GM21390 (cell line): ENCODE measurements at regions not wholly inside any gene's neighbourhood (a gene's known extent, or its start where the extent isn't known, plus 50 kb on each side); places are given as distances from the start of the nearest gene placed in this dataset.
"Not testable (repeated sequence)": the region's sequence is repeated elsewhere in the genome, so short reads cannot be mapped to it uniquely, and the experiment has no call there.

Experiments
- ATAC-seq: cut with Tn5 transposase; IDR thresholded peaks from one replicate; pipeline ENCODE4 v1.9.1; 2021; ENCODE audit not compliant: unreplicated experiment

- no peak for ATAC-seq
These were observed 171.1 kb downstream of the ZNF621 start for GRCh38 chr3:40695848-40696247.

- ATAC-seq = not testable (repeated sequence)
These were observed 173.9 kb downstream of the ZNF621 start for GRCh38 chr3:40698611-40699010.

- ATAC-seq = no peak
These were observed 176.3 kb downstream of the ZNF621 start for GRCh38 chr3:40701016-40701588.

- ATAC-seq = no peak
These were observed 179.5 kb downstream of the ZNF621 start for GRCh38 chr3:40704224-40704623.

GRCh38 chr3:40705663-40706062 is 180.9 kb downstream of the ZNF621 start:
- no peak for ATAC-seq

GRCh38 chr3:40713306-40713705 is 188.5 kb downstream of the ZNF621 start:
- ATAC-seq = no peak

GRCh38 chr3:40713795-40714194 is 189.0 kb downstream of the ZNF621 start:
- no peak for ATAC-seq

GRCh38 chr3:40714771-40715345 is 190.1 kb downstream of the ZNF621 start:
- no peak for ATAC-seq

- ATAC-seq = no peak
These were observed 190.8 kb downstream of the ZNF621 start for GRCh38 chr3:40715551-40715950.

- ATAC-seq = no peak
These were observed 192.7 kb downstream of the ZNF621 start for GRCh38 chr3:40717471-40717870.

- ATAC-seq = peak; percentile 28
These were observed 193.4 kb downstream of the ZNF621 start for GRCh38 chr3:40718209-40718608.

- ATAC-seq = peak; percentile 93
These were observed 193.9 kb downstream of the ZNF621 start for GRCh38 chr3:40718681-40719080.

- no peak for ATAC-seq
These were observed 195.0 kb downstream of the ZNF621 start for GRCh38 chr3:40719660-40720287.

- no peak for ATAC-seq
These were observed 195.6 kb downstream of the ZNF621 start for GRCh38 chr3:40720341-40720740.

GRCh38 chr3:40720863-40721262 is 196.1 kb downstream of the ZNF621 start:
- ATAC-seq = no peak

- no peak for ATAC-seq
These were observed 198.4 kb downstream of the ZNF621 start for GRCh38 chr3:40723083-40723660.

- no peak for ATAC-seq
These were observed 200.3 kb downstream of the ZNF621 start for GRCh38 chr3:40725031-40725430.

GRCh38 chr3:40731445-40731844 is 206.7 kb downstream of the ZNF621 start:
- no peak for ATAC-seq

GRCh38 chr3:40736943-40737342 is 212.2 kb downstream of the ZNF621 start:
- ATAC-seq = no peak

GRCh38 chr3:40737343-40737742 is 212.6 kb downstream of the ZNF621 start:
- ATAC-seq = no peak

- no peak for ATAC-seq
These were observed 215.2 kb downstream of the ZNF621 start for GRCh38 chr3:40739971-40740370.

GRCh38 chr3:40741729-40742128 is 217.0 kb downstream of the ZNF621 start:
- ATAC-seq = no peak
